ENCODE measurements at regions not wholly inside any gene's neighbourhood (a gene's known extent, or its start where the extent isn't known, plus 50 kb on each side); places are given as distances from the start of the nearest gene placed in this dataset.

GRCh38 chr13:77430377-77430951, 103.6 kb upstream of the MYCBP2 start:
- H3K27ac ChIP-seq (ENCODE audit: low read depth, low read length): no peak overlapping the region
- WGBS, 3 donors: 93 to 100% (median 99%) methylated on average over 2 of the region's 2 CpGs

GRCh38 chr13:77429320-77430142, 102.6 kb upstream of the MYCBP2 start:
- H3K27ac ChIP-seq (ENCODE audit: low read depth, low read length): no peak overlapping the region
- 84 to 87% (median 87%) methylated on average over 8 of the region's 8 CpGs for WGBS, 3 donors

DNA sequence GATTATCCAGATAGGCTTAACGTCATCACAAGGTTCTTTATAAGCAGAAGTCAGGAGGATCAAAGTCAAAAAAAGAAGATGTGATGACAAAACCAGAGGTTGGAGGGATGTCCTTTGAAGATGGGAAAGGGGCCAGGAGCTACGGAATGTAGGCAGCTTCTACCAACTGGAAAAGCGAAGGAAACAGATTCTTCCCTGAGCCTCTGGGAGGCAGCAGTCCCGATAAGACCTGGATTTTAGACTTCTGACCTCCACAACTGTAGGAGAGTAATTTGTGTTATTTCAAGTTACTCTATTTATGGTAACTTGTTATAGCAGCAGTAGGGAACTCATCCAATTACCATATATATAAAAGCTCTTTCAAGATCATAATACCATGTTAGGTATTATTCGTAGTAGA, 98.8 kb upstream of the MYCBP2 start:
- WGBS, 3 donors: 64 to 91% (median 79%) methylated on average over 5 of the region's 5 CpGs
- H3K27ac ChIP-seq (ENCODE audit: low read depth, low read length): no peak overlapping the region

DNA sequence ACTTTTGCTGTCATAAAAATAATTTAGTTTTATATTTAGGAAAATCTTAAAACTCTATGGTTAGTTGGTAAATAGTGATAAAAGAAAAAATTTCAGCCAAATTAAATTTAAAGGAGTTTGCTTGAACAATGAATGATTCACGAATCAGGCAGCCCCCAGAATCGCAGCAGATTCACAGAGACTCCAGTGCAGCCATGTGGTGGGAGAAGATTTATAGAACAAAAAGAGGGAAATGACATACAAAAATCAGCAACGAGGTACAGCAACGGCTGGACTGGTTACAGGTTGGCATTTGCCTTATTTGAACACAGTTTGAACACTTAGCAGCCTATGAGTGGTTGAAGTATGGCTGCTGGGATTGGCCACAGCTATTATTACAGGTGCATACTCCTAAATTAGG, 96.4 kb upstream of the MYCBP2 start:
- no peak overlapping the region for H3K27ac ChIP-seq (ENCODE audit: low read depth, low read length)
- WGBS, 3 donors: 47 to 67% (median 48%) methylated on average over 4 of the region's 4 CpGs

GRCh38 chr13:77422724-77423123, 95.8 kb upstream of the MYCBP2 start:
- H3K27ac ChIP-seq (ENCODE audit: low read depth, low read length): no peak overlapping the region
- 62 to 97% (median 94%) methylated on average over 2 of the region's 2 CpGs for WGBS, 3 donors

DNA sequence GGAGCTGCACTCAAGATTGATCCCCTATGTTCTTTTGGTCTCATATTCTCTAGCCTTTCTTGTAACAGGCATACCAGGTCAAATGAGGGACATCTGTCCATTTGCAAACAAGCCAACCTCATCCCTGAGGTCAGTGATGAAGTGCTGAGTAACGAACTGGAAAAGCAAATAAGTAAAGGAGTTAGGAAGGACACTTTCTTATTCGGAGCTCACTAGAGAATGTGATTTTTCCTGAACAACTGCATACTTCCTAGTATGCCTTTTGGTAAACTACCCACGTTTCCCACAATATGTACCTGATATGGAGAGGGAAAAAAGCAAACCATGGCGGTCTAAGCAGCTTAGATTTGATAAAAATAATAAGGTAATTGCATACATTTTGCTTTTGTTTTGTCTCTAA, 91.0 kb upstream of the MYCBP2 start:
- 40 to 68% (median 62%) methylated on average over 4 of the region's 4 CpGs for WGBS, 3 donors
- no peak overlapping the region for H3K27ac ChIP-seq (ENCODE audit: low read depth, low read length)

- WGBS, 3 donors: 74 to 80% (median 76%) methylated on average over 6 of the region's 6 CpGs
- no peak overlapping the region for H3K27ac ChIP-seq (ENCODE audit: low read depth, low read length)
Measured at GRCh38 chr13:77416666-77417212, 89.8 kb upstream of the MYCBP2 start.

DNA sequence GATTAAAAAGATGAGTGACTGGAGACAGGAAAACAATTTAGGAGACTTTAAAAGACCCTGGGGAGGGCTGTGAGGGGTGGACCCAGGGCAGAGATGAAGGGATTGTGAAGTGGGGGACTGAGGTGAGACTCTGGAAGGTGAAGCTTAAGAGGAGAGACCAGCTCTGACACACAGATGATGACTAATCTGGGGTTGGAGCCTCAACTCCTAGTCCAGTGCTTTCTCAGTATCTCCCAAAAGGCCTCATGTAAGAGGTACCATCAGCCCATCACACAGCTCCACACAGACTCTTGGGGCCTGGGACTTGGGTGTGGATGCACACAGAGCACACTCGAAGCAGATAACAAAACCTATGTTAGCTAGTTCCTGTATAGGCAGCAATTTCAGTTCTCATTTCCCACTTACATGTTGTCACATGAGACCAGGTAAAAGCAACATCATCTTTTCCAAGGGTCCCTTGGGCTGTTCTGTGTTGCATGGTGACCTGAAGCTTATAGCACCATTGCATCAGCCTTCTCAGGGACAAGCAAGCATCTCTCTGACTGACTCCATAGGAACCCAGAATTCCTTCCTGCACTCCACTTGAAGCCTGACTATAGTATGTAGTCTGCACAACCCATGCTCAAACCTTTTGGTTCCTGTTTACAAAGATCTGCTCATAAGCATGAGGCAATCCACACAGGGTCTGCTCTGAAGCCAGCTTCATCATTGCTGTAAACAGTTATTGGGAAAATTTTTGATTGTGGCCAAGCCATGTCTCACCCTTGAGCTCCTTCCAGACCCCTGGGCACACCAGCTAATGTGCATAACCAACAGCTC, 88.6 kb upstream of the MYCBP2 start:
- 71 to 89% (median 85%) methylated on average over 1 of the region's 1 CpG for WGBS, 3 donors
- H3K27ac ChIP-seq (ENCODE audit: low read depth, low read length): peak overlapping the region; percentile 1

DNA sequence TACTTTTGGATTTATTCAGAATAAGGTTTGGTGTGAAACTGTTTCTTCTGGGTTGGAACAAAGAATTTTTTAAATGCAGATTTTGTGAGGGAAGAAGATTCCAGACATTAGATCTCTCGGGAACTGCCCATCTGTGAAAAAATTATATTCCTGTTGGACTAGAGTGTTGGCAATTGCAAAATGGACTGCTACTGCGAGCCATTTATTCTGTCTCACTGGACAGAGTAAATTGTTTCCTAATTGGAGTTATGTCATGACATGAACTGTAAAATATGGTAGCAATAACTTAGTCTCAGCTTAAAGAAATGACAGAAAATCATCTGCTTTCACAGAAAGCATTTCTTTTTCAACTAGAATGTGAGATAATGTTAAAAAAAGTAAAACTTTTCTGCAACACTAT, 86.0 kb upstream of the MYCBP2 start:
- no peak overlapping the region for H3K27ac ChIP-seq (ENCODE audit: low read depth, low read length)
- 46 to 56% (median 55%) methylated on average over 2 of the region's 2 CpGs for WGBS, 3 donors

DNA sequence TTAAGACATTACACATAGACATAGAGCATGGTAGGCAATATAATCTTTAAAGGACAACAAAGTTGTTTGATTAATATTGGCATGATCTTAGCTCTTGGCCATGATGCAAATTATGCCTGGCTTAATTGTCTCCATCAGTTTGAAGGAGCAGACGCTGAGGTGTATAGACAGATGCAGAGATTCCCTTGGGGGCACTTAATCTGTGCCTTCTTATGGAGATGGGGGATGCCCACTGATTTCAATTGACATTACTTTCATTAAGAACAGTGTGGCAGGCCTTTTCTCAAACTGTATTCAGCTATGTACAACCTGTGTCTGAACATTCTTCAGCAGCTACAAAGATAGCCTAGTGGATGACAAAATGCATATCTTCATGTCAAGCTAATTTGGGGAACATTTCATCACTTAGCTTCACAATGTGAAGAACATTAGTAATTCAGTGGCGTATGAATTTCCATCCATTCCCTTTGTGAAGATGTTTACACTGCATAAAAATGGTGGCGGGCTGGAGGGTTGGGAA, 85.3 kb upstream of the MYCBP2 start:
- no peak overlapping the region for H3K27ac ChIP-seq (ENCODE audit: low read depth, low read length)
- 78 to 95% (median 94%) methylated on average over 3 of the region's 3 CpGs for WGBS, 3 donors

GRCh38 chr13:77409412-77409811, 82.5 kb upstream of the MYCBP2 start:
- WGBS, 3 donors: 80 to 98% (median 96%) methylated on average over 2 of the region's 2 CpGs
- no peak overlapping the region for H3K27ac ChIP-seq (ENCODE audit: low read depth, low read length)

- 63 to 78% (median 77%) methylated on average over 4 of the region's 4 CpGs for whole genome bisulfite sequencing, 3 donors
- no peak overlapping the region for H3K27ac ChIP-seq (ENCODE audit: low read depth, low read length)
Measured at GRCh38 chr13:77406644-77407440, 79.9 kb upstream of the MYCBP2 start.

GRCh38 chr13:77398825-77399620, 72.1 kb upstream of the MYCBP2 start:
- WGBS, 3 donors: 77 to 86% (median 80%) methylated on average over 3 of the region's 3 CpGs
- H3K27ac ChIP-seq (ENCODE audit: low read depth, low read length): no peak overlapping the region

GRCh38 chr13:77397636-77398035, 70.7 kb upstream of the MYCBP2 start:
- 77 to 85% (median 80%) methylated on average over 2 of the region's 2 CpGs for WGBS, 3 donors
- H3K27ac ChIP-seq (ENCODE audit: low read depth, low read length): no peak overlapping the region

DNA sequence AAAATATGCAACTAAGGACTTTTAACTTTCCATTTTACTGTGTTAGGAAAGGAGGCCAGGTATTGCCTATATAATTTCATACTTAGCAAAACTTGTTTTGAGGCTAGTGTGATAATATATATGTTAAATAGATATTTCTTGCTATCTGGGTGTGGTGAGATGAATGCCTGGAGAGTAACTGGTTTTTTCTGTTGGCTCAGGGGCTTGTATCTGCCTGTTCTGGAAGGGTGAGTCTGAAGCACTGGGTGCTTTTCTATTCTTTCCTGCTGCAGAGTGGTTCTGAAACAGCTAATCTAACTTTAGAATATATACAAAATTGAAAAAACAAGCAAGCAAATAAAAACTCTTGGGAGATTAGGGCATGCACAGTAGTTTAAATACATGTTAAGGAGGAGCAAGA, 64.6 kb upstream of the MYCBP2 start:
- no peak overlapping the region for H3K27ac ChIP-seq (ENCODE audit: low read depth, low read length)

- 49 to 82% (median 53%) methylated on average over 3 of the region's 3 CpGs for WGBS, 3 donors
- no peak overlapping the region for H3K27ac ChIP-seq (ENCODE audit: low read depth, low read length)
Measured at GRCh38 chr13:77390391-77390790, 63.5 kb upstream of the MYCBP2 start.

- no peak overlapping the region for H3K27ac ChIP-seq (ENCODE audit: low read depth, low read length)
Measured at GRCh38 chr13:77389625-77390000, 62.7 kb upstream of the MYCBP2 start.

Data from adipose tissue (tissue), 3 donors.